Fibroblast of mammary gland (primary cell): ENCODE measurements at regions not wholly inside any gene's neighbourhood (a gene's known extent, or its start where the extent isn't known, plus 50 kb on each side); places are given as distances from the start of the nearest gene placed in this dataset.
"Not testable (repeated sequence)": the region's sequence is repeated elsewhere in the genome, so short reads cannot be mapped to it uniquely, and the experiment has no call there.

Experiments
- DNase-seq: peaks from one replicate; pipeline ENCODE4 v3.0.0-alpha.2; 2010; ENCODE audit warnings: low read depth
- H3K4me3 ChIP-seq: 2 replicates; pipeline ENCODE4 v1.5.1; 2011; ENCODE audit warnings: low read depth, mild to moderate bottlenecking, low read length, moderate library complexity; ENCODE audit not compliant: control insufficient read depth
- CTCF ChIP-seq: conservative IDR thresholded peaks from 2 replicates; pipeline ENCODE4 v1.5.1; 2011; ENCODE audit warnings: low read depth, low read length, inconsistent platforms; ENCODE audit not compliant: control insufficient read depth, insufficient read depth

- no peak overlapping the region for H3K4me3 ChIP-seq
- DNase-seq = no peak
- TF ChIP-seq CTCF = no peak
Observed at GRCh38 chr5:60023255-60023654, 129.7 kb upstream of the PDE4D start.

GRCh38 chr5:60020457-60020856 is 126.9 kb upstream of the PDE4D start:
- no peak for TF ChIP-seq CTCF

GRCh38 chr5:60018960-60019359 is 125.4 kb upstream of the PDE4D start:
- not testable (repeated sequence) for H3K4me3 ChIP-seq, DNase-seq

More at GRCh38 chr5:60020457-60020856, 126.9 kb upstream of the PDE4D start:
- no peak overlapping the region for H3K4me3 ChIP-seq
- DNase-seq = no peak

GRCh38 chr5:60018091-60018490 is 124.6 kb upstream of the PDE4D start:
- H3K4me3 ChIP-seq = no peak overlapping the region
- DNase-seq = no peak
- no peak for TF ChIP-seq CTCF

- no peak for TF ChIP-seq CTCF
- DNase-seq = no peak
Observed at GRCh38 chr5:60014331-60014730, 120.8 kb upstream of the PDE4D start.

GRCh38 chr5:60010853-60011252 is 117.3 kb upstream of the PDE4D start:
- no peak overlapping the region for H3K4me3 ChIP-seq
- no peak for TF ChIP-seq CTCF
- no peak for DNase-seq

More at GRCh38 chr5:60014331-60014730, 120.8 kb upstream of the PDE4D start:
- no peak overlapping the region for H3K4me3 ChIP-seq

- TF ChIP-seq CTCF = no peak
- no peak for DNase-seq
- no peak overlapping the region for H3K4me3 ChIP-seq
Observed at GRCh38 chr5:60010328-60010727, 116.8 kb upstream of the PDE4D start.
